Lower lobe of right lung (tissue), 2 donors: ENCODE measurements at regions not wholly inside any gene's neighbourhood (a gene's known extent, or its start where the extent isn't known, plus 50 kb on each side); places are given as distances from the start of the nearest gene placed in this dataset.
A peak's percentile ranks its signal among the peaks of the same experiment; 100 is the strongest.

Experiments
- ATAC-seq, 2 donors: fragments of 200-7000 bp; cut with Tn5 transposase; one replicate each; pipeline ENCODE4 v1.9.1; 2020 to 2022; ENCODE audit warnings: mild to moderate bottlenecking in 2 of 2, moderate library complexity in 2 of 2
- DNase-seq: peaks from one replicate; pipeline ENCODE4 v3.0.0-alpha.2; 2020
- H3K27ac ChIP-seq: fragments of 200-600 bp; one replicate; pipeline ENCODE4 v1.8.0; 2022
- H3K27me3 ChIP-seq: fragments of 200-600 bp; one replicate; pipeline ENCODE4 v1.8.0; 2022; ENCODE audit warnings: low read depth
- H3K36me3 ChIP-seq: fragments of 200-600 bp; one replicate; pipeline ENCODE4 v1.8.0; 2022; ENCODE audit warnings: mild to moderate bottlenecking
- H3K4me1 ChIP-seq: fragments of 200-600 bp; one replicate; pipeline ENCODE4 v1.8.0; 2022
- H3K4me3 ChIP-seq: fragments of 200-600 bp; one replicate; pipeline ENCODE4 v1.8.0; 2022; ENCODE audit warnings: mild to moderate bottlenecking
- H3K9me3 ChIP-seq: fragments of 200-600 bp; one replicate; pipeline ENCODE4 v1.8.0; 2022
- CTCF ChIP-seq: fragments of 200-600 bp; IDR thresholded peaks from one replicate; pipeline ENCODE4 v1.8.0; 2022; ENCODE audit warnings: antibody characterized with exemption, mild to moderate bottlenecking
- intact Hi-C: fragments of 100-400 bp; cut with DNase I; formaldehyde crosslinking; loops from one replicate; pipeline ENCODE4 v1.11.0; 2022
- donor health status: DM: no; HTN: yes; CAD: no; lungs with severe emphysema.

GRCh38 chr10:83553366-83553765 is 585.9 kb upstream of the GHITM start:
- DNase-seq (no peak), ATAC-seq (no peak)
- intact Hi-C loops, result no loop called here
- no peak overlapping the region for H3K4me3 ChIP-seq
- H3K9me3 ChIP-seq, result no peaks in the 10 kb centered on the region
- H3K27ac ChIP-seq, result no peak overlapping the region
- TF ChIP-seq CTCF, result no peak
- no peaks in the 10 kb centered on the region for H3K36me3 ChIP-seq
- no peaks in the 10 kb centered on the region for H3K4me1 ChIP-seq
- H3K27me3 ChIP-seq, result no peaks in the 10 kb centered on the region

GRCh38 chr10:83555264-83555663 is 584.0 kb upstream of the GHITM start:
- H3K4me1 ChIP-seq, result no peaks in the 10 kb centered on the region
- no peak overlapping the region for H3K27ac ChIP-seq
- DNase-seq, result no peak
- H3K27me3 ChIP-seq, result no peaks in the 10 kb centered on the region
- ATAC-seq, result no peak
- intact Hi-C loops, result no loop called here
- no peak overlapping the region for H3K4me3 ChIP-seq
- H3K9me3 ChIP-seq, result no peaks in the 10 kb centered on the region
- TF ChIP-seq CTCF, result no peak
- H3K36me3 ChIP-seq, result no peaks in the 10 kb centered on the region

- H3K4me3 ChIP-seq, result no peak overlapping the region
- no peaks in the 10 kb centered on the region for H3K4me1 ChIP-seq
- no peak overlapping the region for H3K27ac ChIP-seq
- no peaks in the 10 kb centered on the region for H3K9me3 ChIP-seq
- no peaks in the 10 kb centered on the region for H3K27me3 ChIP-seq
- intact Hi-C loops, result no loop called here
- no peaks in the 10 kb centered on the region for H3K36me3 ChIP-seq
- ATAC-seq (no peak), DNase-seq (no peak)
- no peak for TF ChIP-seq CTCF
Measured at GRCh38 chr10:83562381-83562780, 576.9 kb upstream of the GHITM start.

GRCh38 chr10:83564889-83565588 is 574.3 kb upstream of the GHITM start:
- intact Hi-C loops, result no loop called here
- Histone ChIP-seq H3K27me3 (no peaks in the 10 kb centered on the region), H3K4me3 (no peak overlapping the region), H3K4me1 (no peaks in the 10 kb centered on the region), H3K27ac (no peak overlapping the region), H3K36me3 (no peaks in the 10 kb centered on the region), H3K9me3 (no peaks in the 10 kb centered on the region)
- peak in 1 of 2 donors; percentile 28 for ATAC-seq
- no peak for TF ChIP-seq CTCF
- DNase-seq, result no peak

- intact Hi-C loops, result no loop called here
Measured at GRCh38 chr10:83572036-83572435, 567.3 kb upstream of the GHITM start.

More at GRCh38 chr10:83572036-83572435, 567.3 kb upstream of the GHITM start:
- Histone ChIP-seq H3K9me3 (no peaks in the 10 kb centered on the region), H3K27me3 (no peaks in the 10 kb centered on the region), H3K4me1 (no peaks in the 10 kb centered on the region), H3K4me3 (no peak overlapping the region), H3K27ac (no peak overlapping the region), H3K36me3 (no peaks in the 10 kb centered on the region)
- ATAC-seq (no peak), DNase-seq (no peak)
- no peak for TF ChIP-seq CTCF
